HG03571 (cell line): ENCODE measurements at regions not wholly inside any gene's neighbourhood (a gene's known extent, or its start where the extent isn't known, plus 50 kb on each side); places are given as distances from the start of the nearest gene placed in this dataset.

Source experiments
- ATAC-seq: cut with Tn5 transposase; IDR thresholded peaks from one replicate; pipeline ENCODE4 v1.9.1; 2021; ENCODE audit not compliant: unreplicated experiment

DNA sequence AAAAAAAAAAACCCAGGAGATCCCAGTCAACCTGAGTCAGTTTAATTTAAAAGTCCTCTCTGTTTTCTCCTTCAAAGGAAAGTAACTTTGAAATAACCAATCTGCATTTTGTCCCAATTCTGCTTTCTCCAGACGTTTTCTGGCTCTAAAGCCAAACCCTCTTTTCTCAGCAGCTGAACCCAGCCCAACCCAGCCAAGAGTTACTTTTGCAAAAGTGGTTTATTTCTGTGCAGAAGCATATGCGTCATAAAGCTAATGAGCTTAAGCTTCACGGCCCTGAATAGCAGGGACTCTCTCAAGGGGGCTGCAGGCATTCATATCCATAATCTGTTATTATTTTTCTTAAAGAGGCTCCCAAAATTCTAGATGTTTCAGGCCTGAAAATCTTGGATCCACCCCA lies 176.6 kb downstream of the GALC start:
- no peak for ATAC-seq

DNA sequence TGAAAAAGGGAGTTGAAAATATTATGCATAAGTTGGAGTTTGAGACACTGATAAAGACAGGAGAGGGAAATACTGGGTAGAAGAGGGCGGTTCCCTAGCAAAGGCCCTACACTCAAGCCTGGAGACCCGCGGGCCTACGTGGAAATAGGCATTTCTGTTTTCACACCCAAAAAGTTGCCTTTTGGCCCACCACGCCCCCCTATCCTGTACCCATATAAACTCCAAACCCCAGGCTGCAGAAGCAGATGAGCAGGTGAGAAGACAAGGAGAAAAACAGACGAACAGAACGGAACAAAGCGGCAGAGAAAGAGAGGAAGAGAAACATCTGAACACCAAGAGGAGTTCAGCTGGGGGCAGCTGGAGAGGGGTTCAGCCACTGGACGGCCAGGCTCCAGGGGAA lies 177.9 kb downstream of the GALC start:
- ATAC-seq = no peak

DNA sequence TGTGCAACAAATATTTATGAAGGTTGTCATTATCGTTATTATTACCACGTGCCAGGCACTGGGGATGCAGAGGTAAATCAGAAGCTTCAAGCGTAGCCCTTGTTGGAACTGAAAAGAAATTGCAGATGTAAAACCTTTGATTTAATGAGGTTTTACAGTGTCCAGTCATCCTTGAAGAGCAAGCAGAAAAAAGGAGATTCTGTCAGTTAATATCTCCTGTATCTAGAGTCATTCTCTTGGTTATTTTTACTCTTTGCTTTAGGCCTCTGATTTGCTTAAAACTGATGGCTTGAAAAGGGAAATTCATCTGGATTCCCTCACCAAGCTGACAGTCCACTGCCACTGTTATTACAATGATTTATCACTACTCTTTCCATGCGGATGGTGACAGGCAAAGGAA lies 179.3 kb downstream of the GALC start:
- ATAC-seq = no peak

DNA sequence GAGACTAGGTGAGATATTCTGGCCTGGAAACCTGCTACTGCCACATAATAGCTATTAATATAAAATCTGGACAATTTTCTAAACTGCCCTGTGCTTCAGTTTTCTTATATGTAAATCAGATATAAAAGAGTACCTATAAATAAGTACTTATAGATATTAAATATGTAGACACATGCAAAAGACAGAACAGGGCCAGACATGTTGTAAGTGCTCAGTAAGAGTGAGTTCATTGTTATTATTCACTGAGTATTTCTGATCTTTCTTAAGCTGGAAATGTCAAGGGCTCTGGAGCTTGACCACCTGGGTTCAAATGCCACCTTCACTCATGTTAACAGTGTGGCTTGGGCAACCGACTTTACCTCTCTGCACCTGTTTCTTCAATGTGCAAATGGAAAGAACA lies 179.8 kb downstream of the GALC start:
- ATAC-seq = no peak

DNA sequence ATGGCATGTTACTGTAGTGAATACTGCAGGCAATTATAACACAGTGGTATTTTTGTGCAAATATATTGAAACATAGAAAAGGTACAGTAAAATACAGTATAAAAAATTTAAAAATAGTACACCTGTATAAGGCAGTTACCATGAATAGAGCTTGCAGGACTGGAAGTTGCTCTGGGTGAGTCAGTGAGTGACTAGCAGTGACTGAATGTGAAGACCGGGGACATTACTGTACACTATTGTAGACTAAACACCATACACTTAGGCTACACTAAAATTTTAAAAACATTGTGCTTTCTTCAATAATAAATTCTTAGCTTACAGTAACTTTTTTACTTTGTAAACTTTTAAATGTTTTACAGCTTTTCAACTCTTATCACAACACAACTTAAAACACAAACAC lies 181.7 kb downstream of the GALC start:
- no peak for ATAC-seq

DNA sequence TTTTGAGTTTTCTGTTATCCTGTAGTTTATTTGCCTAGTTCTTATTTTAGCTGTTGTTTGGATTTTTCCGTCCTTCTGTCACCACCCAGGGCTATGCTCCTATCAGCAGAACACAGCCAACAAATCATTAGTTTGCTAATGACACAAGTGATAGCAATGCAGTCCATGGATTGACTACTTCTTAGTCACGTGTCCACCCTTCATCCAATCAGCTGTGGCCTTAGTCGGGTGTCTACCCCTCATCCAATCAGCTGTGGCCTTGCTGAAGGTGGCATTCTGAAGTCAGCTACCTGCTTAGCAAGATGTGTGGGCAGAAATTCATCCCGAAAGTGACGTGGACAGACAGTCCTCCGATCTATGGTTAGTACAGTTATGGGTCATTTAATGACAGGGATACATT lies 182.3 kb downstream of the GALC start:
- ATAC-seq = no peak

DNA sequence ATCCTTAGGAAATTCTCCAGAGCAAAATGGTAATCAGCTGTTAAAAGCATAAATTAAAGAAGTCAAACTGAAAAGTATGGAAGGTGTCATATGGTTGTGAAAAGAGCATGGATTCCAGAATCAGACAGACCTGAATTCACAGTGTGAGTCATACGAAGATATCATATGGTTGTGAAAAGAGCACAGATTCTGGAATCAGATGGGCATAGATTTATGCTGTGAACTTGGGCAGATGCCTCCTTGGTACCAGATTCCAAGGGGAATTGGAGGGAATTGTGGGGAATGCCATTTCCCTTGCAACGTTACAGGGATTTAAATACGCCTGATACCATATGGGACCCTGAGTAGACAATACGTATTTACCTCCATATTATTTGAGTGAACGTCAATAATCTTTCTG lies 183.7 kb downstream of the GALC start:
- ATAC-seq = no peak

DNA sequence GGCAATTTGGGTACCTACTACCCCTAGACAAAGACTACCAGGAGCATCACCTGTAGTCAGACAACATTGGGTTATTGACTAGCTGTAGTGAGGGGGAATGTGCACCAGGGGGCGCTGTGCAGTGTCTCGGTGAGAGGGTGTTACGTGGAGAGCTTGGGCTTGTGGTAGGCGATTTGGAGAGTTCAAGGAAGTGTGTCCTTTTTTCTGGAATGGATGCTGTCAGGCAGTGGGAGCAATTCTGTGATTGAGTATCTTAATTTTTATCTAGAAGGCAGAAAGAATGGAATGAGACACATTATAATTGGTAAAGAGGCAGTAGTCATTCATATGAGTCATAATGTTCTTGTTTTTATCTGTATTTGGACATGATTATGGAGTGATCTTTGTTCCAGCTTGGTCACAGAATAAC lies 187.7 kb downstream of the GALC start:
- peak; percentile 58 for ATAC-seq

DNA sequence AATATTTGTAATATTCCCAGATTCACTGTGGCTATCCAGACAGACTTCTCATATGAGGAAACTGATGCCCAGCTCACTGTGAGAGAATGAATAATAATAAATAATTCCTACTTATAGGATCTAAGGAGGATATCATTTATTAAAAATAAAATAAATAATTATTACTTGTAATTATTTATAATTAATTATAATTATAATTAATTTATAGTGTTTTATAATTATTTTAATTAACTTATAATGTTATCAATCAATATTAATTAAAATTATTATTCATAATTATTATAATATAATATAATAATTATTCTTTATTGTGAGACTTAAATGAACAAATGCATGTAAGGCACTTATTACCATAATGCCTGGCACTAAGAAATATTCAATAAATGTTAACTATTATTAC lies 192.8 kb downstream of the GALC start:
- no peak for ATAC-seq

DNA sequence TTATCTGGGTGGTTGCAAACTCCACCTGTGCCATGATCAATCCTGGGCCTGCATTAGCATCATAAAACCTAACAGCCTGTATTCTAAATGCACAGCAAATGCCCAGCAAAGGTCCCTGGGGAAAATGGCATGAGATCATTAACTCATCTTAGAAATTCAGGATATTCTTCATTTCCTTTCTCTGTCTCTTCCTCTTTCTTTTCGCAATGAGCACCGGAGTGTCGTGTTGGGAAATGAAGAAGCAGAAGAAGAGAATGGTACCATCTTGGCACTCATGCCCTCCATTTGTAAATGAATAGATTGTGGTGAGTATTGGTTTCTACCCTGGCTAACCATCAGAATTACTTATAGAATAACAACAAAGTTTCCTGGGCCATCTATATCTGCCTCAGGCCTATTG lies 193.6 kb downstream of the GALC start:
- no peak for ATAC-seq

DNA sequence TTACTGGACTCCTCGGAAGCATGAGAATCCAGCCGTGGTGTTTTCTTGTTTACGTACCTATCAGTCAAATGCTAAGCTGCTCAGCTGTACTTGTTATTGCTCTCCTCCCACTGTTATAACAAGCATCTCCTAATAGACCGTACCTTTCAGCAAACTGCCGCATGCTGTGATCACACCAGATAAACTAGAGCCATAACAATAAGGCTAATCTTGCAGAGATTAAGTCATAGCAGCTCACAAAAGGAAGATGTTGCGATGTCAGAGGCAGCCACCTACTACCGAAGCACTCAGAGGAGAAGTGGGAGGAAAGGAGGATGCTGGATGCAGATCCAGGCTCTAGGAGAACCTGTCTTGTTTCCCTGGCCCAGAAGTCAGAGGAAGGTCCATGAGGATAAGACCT lies 196.0 kb downstream of the GALC start:
- no peak for ATAC-seq

DNA sequence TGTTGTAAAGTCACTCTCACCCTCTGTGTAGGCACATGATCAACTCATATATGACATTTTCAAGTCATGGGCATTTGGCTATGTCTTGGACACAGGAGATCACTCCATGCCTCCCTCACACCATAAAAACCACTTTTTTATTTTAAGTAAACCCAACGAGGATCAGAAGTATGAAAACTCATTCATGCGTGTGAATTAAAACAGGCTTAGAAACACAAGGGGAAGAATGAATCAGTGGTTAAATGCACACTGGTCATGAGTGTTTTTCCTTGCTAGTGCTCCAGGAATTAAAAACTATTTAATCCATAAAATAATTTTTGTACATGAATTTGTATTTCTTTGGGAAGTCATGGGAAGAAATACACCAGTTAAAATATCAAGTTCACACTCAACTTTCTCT lies 198.4 kb downstream of the GALC start:
- no peak for ATAC-seq

DNA sequence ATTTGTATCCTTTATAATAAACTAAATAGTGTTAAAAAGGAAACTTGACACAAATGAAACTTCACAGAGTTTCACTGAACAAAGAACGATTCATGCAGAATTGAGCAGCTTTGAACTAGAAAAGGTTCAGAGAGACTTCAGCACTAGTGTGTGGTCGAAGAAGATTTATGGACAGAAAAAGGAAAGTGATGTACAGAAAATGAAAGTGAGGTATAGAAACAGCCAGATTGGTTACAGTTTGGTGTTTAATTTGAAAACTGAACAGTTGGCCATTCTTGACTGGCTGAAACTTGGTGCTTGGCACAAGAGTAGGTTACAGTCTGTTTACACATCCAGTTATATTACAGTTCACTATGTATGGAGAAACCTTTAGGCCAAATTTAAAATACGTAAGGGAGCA lies 207.1 kb downstream of the GALC start:
- no peak for ATAC-seq

DNA sequence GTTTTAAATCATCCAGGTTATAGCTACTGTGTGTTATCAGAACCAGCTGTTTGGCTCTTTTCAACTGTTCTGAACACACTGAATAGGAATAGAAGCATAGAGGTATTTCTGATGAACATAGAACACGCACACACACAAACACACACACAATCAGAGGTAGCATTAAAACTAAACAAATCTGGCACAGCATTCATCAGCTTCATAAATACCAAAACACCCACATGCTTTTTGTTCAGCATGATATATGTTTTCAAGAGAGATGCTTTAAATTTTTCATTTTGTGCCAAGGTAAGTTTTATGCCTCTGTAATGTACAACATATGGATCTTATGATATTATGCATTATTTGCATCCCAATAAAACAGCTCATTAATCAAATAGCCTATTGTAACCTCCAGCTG lies 208.6 kb downstream of the GALC start:
- no peak for ATAC-seq

DNA sequence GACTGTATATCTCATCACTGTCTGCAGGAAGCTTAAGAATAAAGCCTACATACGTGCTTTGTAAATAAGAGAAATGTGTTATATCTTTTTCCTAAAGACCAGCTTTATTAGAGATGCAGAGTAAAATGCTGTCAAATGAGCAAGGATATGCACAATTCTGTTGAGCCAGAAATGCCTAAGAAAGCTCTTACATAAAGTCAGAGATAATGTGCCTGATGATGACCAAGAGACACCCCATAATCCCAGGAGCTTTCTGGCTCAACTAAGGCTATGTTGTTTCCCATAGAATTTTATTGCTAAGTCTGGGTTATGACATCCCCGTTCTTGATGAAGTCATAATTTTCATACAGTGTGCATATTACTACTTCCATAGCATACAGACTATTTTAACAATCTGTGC lies 209.9 kb downstream of the GALC start:
- ATAC-seq = no peak

DNA sequence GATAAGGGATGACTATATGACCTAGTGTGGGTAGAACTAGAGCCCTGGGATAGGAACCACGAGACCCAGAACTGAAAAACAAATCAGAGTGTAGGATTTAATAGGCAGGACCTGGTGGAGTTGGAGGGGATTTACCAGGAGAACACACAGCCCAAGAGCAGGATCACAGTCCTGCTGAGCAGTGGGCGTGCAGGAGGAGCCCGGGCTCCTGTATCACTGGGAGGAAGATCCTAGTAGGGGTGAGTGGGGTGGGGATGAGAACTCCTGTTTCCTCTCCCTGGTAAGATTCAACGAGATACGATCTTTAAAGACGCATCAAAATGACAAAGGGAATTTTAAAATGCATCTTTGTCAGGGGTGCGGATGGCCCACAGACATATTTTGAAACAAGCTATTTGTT lies 220.1 kb downstream of the GALC start:
- no peak for ATAC-seq

DNA sequence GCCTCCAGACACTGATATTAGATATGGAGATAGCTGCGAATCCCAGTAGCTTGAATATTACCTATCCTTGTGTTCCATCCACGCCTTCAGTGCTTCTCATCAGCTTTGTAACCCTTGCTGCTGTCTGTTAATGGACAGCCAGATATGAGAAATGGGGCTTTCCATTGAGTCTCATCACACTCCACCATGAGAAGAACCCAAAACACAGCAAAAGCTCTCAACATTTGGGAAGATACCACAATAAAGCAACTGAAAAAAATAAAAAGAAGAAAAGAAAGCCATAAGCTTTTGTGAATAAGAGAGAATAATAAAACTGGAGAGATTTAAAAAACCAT lies 225.4 kb downstream of the GALC start:
- ATAC-seq = peak; percentile 73

DNA sequence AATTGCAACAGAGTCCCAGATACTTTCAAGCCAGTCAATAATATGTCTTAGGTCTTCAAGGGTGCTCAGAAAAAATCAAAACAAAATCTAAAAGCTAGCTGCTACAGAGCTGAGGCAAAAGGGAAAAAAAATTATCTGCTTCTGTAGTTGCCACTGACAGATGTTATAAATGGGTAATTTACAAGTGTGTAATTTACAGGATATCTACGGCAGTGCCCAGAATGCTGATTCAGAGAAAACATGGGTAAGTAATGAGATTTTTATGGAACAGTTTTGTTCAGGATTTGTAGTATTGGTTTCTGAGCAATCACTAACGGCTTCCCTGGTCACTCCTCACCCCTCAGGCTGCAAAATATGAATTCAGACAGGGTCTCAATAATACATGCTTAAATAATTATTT lies 234.1 kb downstream of the GALC start:
- ATAC-seq = no peak

DNA sequence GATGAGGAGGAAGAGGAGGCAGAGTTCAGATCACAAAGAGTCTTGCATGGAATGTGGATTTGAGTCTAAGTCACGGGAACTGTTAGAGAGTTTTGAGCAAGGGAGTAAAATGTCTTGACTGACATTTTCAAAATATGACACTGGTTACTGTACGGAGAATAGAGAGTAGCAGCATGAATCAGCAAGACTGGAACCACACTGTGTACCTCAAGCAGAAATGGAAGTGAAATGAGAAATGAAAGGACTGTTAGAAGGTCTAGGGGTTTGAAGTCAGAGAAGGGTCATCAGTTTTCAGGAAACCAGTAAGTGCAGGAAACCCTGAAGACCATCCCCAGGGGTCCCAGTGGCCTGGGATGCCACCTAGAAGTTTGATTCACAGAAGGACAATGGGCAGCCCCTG lies 236.3 kb downstream of the GALC start:
- peak; percentile 77 for ATAC-seq

DNA sequence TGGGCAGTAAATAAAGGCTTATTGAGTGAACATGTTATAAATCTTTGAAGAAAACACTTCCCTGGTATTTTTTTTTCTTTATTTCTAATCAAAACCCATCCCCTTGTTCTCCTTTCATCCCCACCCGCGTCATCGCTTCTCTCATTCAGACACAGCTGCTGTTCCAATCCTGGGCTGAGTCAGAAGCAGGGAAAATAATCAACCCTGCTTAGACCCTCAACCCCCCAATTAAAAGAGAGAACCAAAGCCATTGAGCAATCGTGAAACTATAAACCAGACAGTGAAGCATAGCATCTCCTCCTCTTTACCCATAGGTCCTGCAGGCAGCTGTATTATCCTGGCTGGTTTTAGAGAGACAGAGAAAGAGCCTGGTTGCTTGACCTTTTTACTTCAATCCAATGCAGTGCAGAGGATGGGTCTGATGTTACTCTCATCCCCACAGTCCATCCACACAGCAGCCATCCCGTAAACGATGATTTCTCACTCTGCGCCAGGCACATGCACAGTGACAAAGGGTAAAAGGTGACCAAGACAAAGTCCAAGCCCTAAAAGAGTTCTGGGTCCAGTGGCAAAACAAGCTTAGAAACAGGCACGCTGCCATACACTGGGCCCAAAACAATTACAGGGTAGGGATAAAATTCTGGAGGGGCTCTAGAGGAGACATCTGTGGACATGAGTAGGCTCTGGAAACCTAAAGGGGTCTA lies 238.3 kb downstream of the GALC start:
- no peak for ATAC-seq

DNA sequence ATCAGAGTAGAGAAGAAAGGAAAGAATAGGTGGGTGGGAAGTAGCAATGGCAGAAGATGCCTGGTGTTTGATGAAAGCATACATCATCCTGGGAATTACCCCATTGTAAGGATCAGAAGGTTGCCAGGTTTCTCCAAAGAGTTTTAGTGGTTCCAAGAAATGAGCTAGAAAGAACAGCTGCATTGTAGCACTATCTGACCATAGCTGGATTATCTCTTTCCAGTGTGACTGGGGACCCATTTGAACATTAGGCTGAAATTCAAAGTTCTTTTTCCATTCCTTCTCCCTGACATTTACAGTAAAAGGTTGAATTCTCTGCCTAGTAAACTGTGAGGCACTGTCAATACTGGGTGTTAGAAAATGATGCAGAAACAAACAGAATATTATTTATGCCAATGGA lies 244.4 kb downstream of the GALC start:
- no peak for ATAC-seq

DNA sequence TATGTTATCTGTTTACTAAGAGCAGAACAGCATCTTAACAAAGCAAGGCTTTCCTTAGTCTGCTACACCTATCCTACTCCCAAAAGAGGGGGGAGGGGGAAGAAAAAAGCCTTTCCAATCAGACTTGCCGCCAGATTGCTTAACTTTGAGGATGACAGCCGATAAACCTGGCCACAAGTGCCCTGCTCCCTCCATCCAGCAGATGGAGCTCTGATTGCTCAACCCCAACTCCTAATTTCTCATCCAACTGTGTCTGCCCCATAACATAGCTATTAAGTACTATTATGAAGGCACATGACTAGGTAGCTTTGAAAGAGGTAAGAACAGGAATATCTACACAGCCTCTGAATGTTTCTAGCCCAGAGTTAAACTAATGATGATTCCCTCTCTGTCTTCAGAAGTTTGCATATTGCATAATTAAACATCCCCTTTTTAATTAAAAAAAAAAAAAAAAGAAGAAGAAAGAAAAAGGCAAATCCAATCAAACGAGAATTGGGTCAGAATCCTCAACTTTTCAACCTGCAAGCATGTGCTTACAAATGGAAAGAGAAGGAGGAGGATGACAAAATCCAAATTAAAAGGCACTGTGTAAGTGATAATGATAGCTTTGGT lies 247.4 kb downstream of the GALC start:
- no peak for ATAC-seq
